GM12872 (cell line): ENCODE measurements at regions not wholly inside any gene's neighbourhood (a gene's known extent, or its start where the extent isn't known, plus 50 kb on each side); places are given as distances from the start of the nearest gene placed in this dataset.

Experiments used
- CTCF ChIP-seq: IDR thresholded peaks from 3 replicates; pipeline ENCODE4 v1.5.1; 2011; ENCODE audit warnings: low read depth, mild to moderate bottlenecking, low read length, moderate library complexity; ENCODE audit not compliant: insufficient read depth

DNA sequence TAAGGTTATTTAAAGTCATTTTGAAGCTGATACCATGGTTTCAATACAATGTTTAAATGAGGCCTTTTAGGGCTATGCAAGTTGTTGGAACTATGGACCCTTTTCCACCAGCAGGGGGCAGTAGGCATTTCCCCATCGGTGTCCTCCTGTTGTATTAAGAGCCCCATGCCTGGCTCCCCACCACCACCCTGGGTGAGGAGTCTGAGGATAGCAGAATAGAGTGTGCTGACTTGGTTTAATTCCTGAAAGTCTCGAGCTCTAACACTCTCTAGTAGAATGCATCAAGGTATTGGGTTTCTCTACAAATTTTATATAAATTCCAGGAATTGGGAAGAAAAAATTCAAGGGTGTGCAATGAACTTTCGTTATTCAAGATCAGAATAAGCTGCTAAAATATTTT is 234.8 kb upstream of the JADE1 start:
- TF ChIP-seq CTCF, result peak; percentile 77

DNA sequence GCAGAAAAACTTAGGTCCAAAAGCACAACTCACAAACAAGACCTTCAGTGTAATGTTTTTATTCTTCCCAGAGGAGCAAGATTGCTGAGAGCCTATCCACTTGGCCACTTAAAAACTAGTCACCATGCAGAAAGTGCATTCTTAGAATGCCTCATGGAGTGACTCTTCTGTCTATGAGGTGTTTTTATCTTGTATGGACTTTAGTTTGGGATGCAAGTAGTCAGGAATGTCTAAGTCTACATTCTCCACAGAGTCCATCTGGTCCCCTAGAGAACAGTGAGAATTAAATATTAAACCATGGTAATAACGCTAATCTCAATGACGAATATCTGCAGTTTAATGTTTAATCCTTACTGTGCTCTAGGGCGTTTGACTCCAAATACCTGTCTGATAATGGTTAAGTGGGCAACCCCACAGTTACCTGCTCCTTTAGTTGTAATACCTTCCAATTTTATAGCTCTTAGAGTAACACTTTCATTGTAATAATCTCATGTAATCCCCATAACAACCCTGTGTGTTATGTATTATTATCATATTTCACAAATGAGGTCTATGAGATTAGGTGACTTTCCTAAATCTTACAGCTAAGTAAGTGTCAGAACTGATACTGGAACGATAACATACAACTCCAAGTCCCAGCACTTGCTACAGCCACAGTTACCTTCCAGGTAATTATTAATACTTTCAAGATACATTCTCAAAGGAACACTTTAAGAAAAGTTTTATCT is 235.6 kb upstream of the JADE1 start:
- no peak for TF ChIP-seq CTCF

DNA sequence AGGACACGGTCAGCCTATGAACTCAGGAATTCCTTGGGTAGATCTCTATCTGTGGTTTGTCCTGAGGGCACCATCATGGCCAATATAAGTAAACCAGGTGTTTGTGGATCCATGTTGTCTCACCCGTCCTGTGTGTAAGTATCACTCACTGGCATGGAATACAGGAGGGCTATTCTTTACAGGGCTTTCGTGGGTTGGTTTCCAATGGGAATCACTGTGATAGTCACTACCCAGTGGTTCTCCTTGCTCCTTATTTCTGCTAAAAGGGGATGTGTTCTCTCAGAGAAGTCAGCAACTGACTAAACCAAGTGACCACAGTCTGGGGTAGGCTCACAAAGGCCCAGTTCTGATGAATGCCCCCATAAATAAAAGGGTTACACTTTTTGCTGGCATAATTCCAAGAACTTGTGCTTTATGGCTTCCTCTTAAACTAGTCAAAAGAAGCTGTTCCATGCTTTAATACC is 236.7 kb upstream of the JADE1 start:
- no peak for TF ChIP-seq CTCF

DNA sequence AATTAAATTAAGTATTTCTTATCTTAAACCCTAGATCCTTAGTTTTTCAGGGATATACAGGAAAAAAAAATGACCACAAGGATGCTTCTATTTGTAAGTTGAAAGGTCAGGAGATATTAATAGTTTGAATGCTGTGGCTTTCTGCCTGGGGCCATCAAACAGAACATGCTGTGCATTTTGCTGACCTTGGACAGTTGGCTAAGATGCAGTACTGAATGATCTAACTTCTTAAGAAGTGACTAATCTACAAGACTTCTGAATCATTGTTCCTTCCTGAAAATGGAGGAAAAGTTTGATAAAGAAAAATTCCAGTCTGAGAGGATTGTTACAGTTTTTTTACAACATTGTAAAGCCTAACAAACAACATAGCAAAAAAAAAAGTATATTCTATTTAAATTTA is 237.8 kb upstream of the JADE1 start:
- no peak for TF ChIP-seq CTCF

DNA sequence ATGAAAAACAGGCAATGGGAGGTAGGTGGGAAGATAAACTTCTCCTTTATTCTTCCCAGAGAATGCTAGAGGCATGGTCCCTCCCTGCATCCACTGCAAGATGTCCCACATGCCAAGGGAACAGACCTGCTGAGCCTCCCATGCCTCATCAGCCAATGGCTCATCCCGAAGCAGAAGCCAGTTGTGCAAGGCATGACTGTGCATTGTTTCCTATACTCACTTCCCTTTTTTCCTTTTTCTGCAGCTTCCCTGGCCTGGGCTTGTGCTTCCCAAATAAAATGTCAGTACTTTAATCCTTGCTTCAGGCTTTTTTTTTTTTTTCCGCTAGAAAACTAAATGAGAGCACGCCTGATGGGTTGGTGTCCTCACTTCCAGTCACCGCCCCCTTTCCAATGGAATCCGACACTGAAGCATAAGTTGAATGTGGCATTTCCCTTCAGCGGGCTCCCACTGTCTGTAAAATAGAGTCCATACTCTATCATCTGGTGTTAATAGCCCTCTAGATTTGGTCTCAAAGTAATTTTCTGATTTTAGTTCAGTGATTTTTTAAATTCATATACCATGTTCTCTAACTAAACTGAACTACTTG is 239.0 kb upstream of the JADE1 start:
- TF ChIP-seq CTCF, result no peak

DNA sequence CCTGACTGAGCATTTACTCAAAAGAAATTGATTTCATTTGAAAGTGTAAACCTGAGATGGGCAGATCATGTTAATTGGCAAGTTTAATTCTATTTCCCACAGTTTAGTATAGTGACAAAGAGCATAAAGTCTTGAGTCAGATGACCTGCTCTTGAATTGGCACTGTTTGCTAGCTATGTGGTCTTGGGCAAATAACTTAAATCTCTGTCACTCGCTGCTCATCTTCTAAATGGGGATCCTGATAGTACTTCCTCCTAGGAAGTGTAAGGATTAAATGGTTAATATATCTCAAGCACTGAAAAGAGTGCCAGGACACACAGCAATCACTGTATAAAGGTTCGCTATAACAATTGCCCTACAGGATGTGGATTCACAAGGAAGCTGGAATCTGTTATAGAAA is 242.8 kb upstream of the JADE1 start:
- TF ChIP-seq CTCF, result no peak

DNA sequence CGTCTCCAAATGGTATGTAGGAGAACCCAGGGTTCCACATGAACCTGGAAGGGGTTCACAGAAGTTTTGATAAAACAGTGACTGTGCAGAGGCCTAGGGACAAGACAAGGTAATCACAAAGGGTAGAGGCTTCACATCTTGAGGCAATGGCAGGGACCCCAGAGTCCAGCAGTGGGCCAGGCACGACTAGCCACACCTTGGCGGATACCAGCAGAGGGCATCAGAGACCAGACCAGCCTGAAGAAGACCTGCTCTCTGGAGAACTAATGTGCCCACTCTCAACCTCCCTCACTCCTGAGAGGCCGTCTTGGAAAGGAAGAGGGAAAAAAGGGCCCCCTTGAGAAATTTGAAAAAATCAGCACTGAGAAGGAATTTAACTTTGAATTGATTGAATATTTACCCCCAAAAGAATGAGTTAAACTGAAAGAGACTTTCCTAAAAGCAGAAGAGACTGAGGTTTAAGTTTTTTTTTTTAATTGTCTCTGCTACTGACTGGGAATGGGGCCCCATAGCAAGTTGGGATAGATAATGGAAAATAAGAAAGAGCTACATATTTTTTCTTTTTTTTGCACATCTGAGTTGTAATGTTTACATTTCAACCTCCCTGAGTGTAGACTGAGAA is 243.8 kb upstream of the JADE1 start:
- TF ChIP-seq CTCF, result peak; percentile 74
